Forelimb muscle (tissue), 1 donor: ENCODE measurements at regions not wholly inside any gene's neighbourhood (a gene's known extent, or its start where the extent isn't known, plus 50 kb on each side); places are given as distances from the start of the nearest gene placed in this dataset.

Source experiments
- DNase-seq: peaks from one replicate; pipeline ENCODE4 v3.0.0-alpha.2; 2013; ENCODE audit warnings: low read depth

DNA sequence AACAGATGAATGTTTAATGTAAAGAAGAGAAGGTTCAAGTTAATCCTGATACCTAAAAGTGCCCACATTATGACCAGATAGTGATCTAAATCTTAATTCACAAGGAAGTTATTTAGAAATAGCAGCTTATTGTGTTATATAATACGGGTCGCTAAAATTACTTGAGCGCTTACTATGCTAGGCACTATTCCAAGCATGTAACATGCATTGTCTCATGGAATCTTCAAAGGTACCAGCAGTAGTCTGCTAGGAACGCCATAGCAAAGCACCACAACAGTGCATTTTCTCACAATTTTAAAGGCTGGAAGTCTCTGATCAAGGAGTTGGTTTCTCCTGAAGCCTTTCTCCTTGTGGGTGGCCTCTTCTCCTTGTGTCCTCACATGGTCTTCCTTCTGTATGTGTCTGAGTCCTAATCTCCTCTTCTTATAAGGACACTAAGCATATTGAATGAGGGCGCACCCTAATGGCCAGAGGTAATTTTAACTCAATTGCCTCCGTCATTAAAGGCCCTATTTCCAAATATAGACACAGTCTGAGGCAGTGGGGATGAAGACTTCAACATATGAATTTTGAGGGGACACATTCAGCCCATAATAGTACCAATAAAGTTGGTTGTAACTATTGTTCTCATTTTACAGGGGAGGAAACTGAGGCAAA is 118.4 kb downstream of the LRRC30 start:
- DNase-seq, result no peak

DNA sequence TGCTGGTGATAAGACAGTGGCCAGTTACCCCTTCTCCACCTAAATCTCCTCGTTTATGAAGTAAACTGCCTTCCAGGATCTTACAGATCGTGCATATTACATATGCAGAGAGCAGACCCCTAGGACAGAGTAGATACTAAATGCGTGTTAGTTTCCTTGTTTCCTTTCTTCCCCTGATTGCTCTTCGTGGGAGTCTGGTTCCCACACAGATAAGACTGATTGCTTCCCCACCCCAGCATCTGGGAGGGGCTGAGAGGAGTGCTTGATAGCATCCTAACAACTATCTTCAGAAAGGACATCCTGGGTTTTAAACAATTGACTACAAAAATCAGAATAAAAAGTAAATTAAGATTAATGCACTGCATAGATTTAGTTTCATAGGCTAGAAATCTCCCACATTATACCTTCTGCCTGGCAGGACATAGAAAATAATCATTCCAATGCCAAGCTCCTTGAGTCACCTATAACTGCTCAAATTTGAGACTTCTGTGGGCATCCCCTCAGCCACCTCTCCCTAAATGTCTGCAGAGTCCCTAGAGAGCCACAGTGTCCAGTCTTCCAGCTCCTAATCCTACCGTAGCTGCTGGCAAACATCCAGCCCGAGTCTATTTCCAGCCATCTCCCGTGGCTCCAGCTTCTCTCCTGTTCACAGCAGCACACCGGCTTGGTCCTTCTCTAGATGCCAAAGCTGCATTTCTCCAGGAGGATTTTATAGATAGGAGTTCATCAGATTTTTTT is 128.3 kb downstream of the LRRC30 start:
- no peak for DNase-seq

DNA sequence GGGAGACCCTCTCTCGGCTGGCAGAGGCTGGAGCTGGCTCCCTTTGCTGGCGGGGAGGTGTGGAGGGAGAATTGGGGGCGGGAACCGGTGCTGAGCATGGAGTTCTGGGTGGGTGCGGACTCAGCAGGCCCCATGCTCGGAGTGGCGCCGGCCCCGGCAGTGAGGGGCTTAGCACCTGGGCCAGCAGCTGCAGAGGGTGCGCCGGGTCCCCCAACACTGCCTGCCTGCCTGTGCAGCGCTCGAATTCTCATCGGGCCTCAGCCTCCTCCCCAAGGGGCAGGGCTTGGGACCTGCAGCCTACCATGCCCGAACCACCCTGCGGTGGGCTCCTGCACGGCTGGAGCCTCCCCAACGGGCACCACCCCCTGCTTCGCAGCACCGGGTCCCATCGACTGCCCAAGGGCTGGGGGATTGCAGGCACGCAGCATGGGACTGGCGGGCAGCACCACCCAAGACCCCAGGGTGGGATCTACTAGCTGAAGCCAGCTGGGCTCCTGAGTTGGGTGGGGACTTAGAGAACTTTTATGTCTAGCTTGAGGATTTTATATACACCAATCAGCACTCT is 129.8 kb downstream of the LRRC30 start:
- no peak for DNase-seq

DNA sequence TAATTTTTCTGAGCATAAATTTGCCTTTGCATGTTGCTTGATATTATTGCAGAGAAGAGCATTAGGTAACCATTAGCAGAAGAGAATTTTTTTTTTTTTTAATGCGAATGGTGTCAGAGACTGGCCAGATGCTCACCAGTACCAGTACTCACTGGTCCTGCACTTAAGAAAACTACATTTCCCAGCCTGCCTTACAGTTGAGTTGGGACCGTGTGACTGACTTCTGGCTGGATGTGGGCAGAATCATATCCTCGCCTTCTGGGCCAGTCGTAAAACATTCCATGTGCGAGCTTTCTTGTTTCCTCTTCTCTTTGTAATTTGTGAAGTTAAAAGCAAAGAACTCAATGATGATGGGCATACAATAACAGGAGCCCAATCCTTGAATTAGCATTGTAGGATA is 132.4 kb downstream of the LRRC30 start:
- no peak for DNase-seq

- no peak for DNase-seq
Observed at GRCh38 chr18:7366597-7366996, 135.7 kb downstream of the LRRC30 start.

- no peak for DNase-seq
Observed at GRCh38 chr18:7367336-7367735, 136.4 kb downstream of the LRRC30 start.

- no peak for DNase-seq
Observed at GRCh38 chr18:7369006-7369405, 138.1 kb downstream of the LRRC30 start.

GRCh38 chr18:7370375-7370774 is 139.5 kb downstream of the LRRC30 start:
- no peak for DNase-seq

DNA sequence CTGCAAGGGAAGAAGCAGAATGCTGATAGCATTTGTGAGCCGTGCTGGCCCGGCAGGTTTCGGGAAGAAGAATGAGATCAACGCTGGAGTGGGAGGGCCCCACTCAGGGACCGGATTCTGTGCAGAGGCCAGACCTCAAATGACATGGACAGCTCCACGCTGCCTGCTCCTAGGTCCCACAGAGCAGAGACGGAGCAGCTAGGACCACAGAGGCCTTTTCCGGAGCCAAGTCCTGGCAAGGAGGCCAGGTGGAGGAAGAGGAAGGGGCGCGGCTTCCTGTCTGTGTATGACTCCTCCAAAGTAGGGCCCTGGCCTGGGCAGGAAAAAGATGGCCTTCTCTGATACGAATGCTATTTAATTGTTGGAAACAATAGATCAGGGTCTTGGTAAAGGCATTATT is 139.9 kb downstream of the LRRC30 start:
- DNase-seq, result no peak

- DNase-seq, result no peak
Observed at GRCh38 chr18:7373441-7373840, 142.6 kb downstream of the LRRC30 start.

DNA sequence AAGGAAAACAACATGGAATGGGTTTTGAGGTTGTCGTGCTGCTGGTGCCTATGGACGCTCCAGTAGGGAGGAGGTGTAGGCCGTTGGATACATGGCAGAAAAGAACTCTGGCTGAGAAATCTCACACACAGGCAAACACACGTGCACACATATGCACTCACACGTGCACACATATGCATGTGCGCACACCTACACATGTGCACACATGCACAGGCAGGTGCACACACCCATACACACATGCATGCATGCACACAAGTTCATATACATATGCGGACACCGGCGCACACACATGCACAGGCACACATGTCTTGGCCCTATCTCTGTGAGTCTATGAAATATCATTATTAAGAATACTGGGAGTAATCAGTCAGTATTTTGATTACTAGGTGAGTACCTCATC is 150.4 kb downstream of the LRRC30 start:
- no peak for DNase-seq

DNA sequence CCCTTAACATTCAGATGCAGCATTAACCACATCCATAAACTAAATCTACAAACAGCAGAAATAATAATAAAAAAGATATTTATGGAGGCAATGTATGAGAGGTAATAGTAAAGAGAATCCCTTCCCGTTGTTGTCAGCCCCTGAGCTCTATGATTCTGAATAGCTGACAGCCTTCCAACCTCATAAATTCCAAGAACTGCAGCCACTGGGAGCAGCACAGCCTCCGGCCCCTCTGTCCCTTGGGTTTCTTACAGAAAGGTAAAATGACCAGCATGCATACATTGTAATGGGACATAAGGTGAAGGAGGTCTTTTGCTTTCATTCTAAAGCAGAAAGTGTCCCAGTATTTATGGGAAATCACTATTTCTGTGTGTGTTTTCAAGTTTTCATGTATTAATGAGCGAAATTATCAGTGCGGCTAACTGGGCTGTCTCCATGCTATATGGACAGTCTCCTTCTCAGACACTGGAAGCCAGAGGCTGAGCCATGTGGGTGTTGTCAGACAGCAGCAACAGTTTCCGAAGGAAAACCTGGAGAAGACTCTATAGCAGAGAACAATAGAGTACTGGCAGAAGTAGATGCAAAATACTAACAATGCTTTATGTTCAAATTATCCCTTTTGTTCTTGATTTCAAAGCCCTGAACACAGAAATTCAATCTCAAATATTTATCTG is 151.6 kb downstream of the LRRC30 start:
- DNase-seq, result no peak

GRCh38 chr18:7383002-7383980 is 152.4 kb downstream of the LRRC30 start:
- no peak for DNase-seq

GRCh38 chr18:7388741-7389140 is 157.9 kb downstream of the LRRC30 start:
- no peak for DNase-seq

- no peak for DNase-seq
Observed at GRCh38 chr18:7390731-7391492, 160.0 kb downstream of the LRRC30 start.

DNA sequence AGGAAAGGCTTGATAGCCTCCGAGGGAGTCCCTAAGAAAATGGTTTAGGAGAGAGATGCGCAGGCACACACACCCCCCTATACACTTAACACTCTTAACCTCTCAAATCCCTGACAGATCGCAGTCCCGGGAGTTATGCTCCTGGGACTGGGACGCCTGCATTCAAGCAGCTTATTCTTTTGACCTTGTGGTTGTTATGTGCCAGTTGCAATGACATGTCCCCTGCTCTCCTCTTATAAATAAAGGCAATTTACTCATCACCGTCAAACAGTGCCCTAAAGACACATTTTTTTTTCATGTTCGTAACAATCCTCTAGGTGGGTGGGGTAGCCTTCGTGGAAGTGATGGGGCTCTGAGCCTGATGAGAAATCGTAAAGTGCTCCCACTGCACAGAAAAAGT is 162.2 kb downstream of the LRRC30 start:
- no peak for DNase-seq

- DNase-seq, result no peak
Observed at GRCh38 chr18:7394050-7394659, 163.3 kb downstream of the LRRC30 start.

- no peak for DNase-seq
Observed at GRCh38 chr18:7395566-7395965, 164.7 kb downstream of the LRRC30 start.

- DNase-seq, result no peak
Observed at GRCh38 chr18:7413906-7414305, 153.2 kb upstream of the PTPRM start.

- DNase-seq, result no peak
Observed at GRCh38 chr18:7414459-7414858, 152.7 kb upstream of the PTPRM start.
